HPDE6-E6E7 (cell line): ENCODE measurements at regions not wholly inside any gene's neighbourhood (a gene's known extent, or its start where the extent isn't known, plus 50 kb on each side); places are given as distances from the start of the nearest gene placed in this dataset.

Experiments used
- DNase-seq: peaks from one replicate; pipeline ENCODE4 v3.0.0; 2011; ENCODE audit warnings: missing footprints; ENCODE audit errors: extremely low spot score

DNA sequence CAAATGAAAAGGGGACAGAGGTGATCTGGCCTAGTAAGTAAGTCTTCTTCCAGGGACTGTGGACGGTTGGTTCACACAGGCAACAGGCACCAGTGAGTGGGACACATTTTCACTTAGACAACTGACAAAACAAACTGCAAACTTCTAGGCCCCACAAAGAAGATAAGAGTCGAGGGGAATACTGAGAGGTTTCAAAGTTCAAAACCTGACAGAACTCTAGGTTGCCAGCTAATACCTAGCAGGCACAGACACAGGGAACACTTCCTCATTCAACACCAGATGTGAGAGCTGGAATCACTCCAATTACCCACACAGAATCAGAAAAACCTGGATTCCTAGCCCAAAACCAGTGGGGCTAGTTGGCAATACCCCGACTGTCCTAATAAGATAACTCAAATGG lies 621.7 kb downstream of the ZPLD1 start:
- DNase-seq, result no peak

DNA sequence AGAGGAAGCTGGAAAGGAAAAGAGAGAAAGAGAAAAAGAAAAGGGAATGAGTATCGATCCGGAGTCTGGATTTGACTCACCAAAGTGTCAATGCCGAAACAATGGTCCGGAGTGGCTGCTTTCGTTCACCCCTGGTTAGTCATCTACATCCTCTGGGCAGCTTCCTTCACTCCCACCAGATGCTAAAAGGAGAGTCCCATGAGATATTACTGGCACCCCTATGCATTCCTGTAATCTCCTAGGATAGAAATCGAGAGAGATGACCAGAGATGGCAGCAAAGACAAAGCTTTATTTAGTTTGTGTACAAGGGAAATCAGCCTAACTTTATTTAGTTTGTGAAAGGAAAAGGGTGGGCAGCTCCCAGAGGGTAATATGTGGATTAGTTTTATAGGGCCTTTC lies 622.2 kb downstream of the ZPLD1 start:
- peak; percentile 25 for DNase-seq

DNA sequence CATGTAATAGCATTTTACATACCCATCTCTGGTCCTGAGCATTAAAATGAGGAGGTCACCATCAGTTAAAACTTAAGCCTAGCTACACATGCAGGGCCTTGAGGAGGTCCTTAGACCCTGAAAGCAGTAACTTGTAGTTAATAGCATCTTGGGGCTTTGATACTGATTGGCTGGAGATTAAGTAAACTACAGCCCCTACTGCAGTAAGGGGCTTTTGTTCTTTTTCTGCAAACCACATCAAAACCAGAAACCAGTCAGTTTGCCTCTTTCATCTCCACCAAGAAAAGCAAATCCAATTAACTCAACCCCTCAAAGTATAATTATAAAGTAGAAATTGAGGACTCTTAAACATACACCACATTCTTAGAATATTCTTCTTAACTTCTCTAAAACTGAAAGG lies 622.7 kb downstream of the ZPLD1 start:
- no peak for DNase-seq

DNA sequence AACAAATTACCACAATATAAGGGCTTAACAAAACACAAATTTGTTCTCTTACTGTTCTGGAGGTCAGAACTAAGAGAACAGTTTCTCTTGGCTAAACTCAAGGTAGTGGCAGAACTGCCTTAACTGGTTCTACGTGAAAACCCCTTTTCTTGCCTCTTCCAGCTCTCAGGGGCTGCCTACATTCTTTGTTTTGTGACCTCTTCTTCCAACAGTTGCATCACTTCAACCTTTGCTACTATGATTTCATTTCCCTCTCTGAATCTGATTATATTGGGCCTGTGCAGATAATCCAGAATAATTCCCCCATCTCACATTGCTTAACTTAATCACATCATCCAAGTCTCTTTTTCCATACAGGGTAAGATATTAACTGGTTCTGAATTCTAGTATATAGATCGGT lies 624.6 kb downstream of the ZPLD1 start:
- DNase-seq, result no peak

DNA sequence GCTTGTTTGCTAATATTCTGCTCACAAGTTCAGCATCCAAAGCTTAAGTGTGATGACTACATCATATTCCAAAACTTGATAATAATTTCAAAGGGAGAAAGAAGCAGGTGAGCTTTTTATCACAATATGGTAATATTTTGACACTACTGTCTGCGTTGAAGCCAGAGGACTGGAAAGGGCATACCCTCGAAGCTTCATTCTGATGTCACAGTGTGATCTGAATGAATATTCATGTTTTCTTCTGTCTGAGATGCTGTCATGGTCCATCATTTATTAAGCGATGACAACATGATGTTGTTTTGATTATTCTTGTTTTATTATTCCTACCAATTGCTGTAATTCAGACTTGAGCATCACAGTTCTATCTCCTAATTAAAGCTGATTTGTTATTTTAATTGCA lies 625.4 kb downstream of the ZPLD1 start:
- DNase-seq, result no peak

DNA sequence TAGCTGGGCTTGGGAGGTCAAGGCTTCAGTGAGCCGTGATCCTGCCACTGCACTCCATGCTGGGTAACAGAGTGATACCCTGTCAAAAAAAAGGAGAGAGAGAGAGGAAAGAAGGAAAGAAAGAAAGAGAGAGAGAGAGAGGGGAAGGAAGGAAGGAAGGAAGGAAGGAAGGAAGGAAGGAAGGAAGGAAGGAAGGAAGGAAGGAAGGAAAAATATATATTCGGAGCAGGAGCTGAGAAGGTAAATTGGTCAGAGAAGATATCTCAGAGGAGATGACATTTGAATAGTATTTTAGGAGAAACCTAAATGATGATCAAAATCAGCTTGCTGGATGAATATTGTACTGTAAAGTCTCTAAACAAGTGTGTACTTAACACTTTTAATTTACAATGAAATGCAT lies 633.1 kb downstream of the ZPLD1 start:
- DNase-seq, result no peak

DNA sequence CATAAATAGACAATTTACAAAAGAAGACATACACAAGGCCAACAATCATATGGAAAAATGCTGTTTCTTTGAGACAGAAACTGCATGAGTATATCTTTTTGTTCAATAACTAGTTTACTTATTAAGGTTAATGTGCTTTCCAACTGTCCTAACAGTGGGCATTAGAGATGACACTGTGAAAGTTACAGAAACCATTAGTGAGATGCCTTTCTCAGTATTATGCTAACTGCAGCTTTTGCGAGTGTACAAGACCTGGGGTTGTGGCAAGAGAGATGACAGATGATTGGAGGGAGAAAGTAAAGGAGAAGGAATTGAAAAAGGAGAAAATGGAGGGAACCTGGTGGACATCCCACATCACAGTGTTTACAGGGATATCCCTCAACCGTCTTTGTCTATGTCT lies 640.5 kb downstream of the ZPLD1 start:
- DNase-seq, result no peak

DNA sequence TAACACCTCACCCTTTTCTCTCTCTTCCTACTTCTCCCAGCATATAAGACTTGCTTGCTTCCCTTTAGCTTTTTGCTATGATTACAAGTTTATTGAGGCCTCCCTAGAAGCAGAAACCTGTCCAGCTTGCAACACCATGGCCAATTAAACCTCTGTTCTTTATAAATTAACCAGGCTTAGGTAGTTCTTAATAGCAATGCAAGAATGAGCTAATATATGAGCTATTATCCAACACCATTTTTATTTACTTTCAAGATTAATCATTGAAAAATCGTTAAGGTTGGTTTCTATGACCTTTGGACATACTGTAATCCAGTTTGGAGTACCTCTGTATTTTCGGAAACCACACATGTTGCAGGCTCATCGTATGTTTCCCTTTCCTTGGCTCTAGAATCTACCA lies 643.1 kb downstream of the ZPLD1 start:
- DNase-seq, result no peak

DNA sequence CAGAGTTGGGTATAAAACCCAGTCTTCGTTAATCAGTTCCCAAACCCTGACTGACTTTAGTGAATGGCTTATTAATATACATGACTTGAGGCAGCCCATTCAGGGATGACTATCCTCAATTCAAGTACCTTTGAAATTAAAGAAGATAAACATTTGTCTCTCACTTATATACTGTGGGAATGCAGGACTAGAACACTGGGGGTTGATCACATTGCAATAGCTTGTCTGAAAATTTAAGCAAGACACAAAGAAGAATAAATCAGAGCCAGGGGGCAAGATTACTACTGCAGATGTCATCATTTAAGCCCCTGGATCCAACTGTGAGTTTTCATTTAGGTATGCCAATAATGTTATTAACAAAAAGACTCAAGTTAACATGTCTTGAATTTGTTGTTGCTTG lies 647.7 kb downstream of the ZPLD1 start:
- DNase-seq, result no peak

DNA sequence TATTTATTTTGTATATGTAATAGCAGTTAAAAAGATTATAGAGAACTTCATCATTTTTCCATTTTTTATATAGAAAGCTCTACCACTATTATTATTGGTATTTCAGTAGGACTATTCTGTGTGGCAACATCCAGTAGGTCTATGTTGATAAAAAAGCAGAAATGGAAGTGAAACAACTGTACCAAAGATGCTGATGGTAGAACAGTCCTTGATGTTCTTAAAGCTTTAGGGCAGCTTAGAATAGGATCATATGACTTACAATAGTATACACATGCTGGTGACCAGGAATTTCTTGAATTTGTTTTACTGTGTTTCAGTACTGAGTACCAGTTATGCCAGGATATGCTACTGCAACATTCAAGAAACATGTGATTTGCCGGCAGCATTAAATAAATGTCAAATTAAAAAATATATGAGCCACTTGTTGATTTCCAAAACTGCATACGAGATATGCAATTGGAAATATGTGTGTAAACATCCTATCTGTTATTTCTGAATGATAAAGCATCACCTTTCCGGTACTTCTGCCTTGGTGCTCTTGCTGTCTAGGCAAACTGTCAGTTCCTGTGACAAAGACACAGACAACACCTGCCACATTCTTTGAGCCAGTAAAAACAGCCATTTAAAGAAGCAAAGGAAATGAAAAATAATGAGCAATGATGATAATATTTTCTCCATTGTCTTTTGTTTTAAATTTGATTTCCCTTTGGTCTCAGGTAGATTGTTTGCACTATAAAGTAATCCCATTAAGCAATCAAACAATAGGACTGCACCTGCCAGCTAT lies 649.2 kb downstream of the ZPLD1 start:
- DNase-seq, result no peak

DNA sequence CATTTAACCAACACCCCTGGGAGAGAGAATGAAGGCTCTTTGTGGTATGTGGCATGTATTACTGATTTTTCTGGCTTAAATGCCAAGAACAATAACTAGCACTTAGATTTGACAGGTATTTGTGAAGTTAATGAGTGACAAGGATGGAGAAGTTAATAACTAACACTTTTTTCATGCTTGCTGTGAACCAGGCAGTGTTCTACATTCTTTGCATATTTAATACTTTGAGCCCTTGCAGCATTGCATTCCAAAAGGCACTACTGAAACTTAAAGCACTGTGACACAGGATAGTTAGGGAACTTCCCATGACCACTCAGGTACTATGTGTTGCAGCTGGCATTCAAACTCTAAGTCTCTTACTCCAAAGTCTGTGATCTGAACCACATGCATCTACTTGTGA lies 650.6 kb downstream of the ZPLD1 start:
- DNase-seq, result no peak

DNA sequence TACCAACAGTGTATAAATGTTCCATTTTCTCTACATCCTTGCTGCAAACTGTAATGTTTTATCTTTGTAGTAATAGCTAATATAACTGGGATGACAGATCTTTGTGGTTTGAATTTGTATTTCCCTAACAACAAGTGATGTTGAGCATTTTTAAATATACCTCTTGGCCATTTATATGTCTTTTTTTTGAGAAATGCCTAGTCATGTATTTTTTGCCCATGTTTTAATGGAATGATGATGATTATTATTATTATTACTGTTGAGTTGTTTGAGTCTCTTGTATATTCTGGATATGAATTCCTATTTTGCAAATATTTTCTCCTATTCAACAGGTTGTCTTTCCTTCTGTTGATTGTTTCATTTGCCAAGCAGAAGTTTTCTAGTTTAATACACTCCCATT lies 654.9 kb downstream of the ZPLD1 start:
- DNase-seq, result no peak

DNA sequence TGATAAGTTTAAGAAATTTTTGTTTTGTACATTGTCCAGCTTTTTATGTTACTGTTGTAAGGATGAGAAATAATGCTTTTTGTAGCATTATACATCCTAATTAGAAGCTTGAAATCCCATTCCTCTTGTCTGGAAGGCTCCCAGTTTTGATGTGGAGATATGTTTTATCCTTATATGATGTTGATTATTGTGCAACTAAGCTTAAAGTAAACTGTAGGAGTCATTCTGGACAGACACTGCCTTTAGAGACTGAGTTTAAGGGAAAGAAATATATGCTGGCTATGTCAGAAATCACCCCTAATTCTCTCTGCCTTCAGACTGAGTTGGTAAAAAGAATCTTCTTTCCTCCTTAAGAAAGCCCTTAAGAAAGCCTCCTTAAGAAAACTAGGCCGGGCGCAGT lies 670.4 kb downstream of the ZPLD1 start:
- DNase-seq, result no peak

DNA sequence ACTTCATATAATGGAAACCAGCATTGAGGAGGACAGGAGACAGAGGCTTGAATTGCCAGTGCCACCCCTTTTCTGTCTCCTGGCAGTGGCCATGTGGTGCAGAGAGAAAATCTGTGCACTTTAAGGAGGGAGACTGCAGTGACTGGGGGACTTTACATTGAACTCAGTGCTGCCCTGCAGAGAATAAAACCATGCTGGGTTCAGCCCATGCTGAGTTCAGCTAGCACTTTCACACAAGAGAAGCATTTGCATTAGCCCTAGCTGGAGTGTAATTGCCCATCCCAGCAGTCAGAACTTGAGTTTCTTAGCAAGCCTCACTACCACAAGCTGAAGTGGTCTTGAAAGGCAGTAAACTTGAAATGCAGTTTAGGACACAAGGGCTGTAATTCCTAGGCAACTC lies 677.5 kb downstream of the ZPLD1 start:
- DNase-seq, result no peak

DNA sequence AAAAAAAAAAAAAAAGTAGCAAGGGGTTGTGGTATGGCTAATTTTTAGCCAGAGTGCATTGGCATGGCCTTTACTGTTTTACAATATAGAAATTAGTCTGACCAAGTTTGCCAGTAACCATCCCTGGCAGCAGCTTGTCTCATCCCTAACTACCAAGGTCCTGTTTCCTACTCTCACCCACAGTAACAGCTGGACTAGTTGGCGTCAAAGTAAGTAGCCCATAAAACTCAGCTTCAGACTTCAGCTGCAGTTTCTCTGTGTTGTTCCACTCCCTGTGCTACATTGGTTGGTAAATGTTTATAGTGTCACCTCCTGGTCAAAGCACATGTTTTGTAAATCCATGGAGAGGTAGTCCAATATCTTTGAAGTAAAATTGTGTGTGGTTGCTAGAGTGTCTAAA lies 691.3 kb downstream of the ZPLD1 start:
- DNase-seq, result no peak

DNA sequence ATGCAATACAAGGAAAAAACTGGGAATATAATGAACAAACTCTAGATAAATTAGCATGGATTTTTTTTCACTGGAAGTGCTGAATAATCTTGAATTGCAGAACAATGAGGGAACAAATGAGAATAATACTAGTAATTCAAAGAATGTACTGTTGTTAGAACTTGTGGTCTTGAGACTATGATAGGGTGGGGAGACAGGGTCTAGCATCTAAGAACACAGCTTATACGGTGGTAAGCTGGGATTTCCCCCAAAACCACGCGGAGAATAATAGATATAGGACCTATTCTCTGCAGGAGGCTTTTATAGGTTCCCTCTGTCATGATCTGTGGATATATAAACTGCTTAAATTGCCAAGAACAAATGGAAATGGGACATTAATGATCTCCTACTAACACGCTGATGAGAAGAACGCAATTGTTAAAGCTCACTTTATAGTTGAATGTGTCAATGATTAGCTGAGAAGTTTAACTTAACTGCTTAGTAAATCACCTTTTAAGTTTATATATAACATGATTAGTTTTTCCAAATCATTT lies 692.3 kb downstream of the ZPLD1 start:
- no peak for DNase-seq

DNA sequence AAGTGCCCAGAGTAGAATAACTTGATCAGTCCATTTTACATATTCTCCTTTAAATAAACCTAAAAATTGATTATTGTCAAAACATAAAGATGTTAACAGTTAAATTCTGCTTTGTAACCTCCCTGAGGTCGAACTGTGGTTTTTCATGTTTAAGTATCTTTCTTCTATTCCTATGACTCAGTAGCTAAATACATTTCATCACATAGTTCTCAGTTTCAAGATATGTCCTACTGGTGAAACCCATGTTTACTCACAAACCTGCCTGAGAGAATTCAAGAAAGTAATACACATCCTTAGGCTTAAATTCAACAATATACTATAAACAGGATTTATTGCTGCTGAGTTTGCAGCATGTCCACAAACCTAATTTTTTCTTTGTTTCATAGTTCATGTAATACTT lies 692.9 kb downstream of the ZPLD1 start:
- DNase-seq, result no peak

DNA sequence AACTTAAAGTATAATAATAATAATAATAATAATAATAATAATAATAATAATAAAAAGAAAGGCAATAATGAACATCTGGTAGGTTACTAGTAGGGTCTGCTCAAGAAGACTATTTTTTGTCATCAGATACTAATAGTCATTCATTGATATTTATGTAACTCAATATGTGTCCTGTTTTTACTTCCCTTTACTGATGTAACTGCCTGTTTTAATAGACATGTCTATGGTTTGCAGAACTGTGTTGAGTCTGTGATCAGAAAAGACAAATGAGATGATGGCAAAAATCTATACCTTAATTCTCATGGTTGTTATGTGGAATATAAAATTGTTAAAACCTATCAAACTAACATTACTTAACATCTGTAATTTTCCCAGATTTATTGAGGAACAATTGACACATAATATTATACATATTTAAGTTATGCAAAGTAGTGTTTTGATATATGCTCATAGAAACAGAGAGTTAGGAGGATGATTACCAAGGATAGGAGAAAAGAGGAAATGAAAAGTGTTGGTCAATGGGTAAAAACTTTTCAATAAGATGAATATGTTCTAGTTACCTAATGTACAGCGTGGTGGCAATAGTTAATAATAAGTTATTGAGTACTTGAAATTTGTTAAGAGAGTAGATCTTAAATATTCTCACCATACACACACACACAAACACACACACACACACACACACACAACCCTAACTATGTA lies 699.4 kb downstream of the ZPLD1 start:
- DNase-seq, result no peak

DNA sequence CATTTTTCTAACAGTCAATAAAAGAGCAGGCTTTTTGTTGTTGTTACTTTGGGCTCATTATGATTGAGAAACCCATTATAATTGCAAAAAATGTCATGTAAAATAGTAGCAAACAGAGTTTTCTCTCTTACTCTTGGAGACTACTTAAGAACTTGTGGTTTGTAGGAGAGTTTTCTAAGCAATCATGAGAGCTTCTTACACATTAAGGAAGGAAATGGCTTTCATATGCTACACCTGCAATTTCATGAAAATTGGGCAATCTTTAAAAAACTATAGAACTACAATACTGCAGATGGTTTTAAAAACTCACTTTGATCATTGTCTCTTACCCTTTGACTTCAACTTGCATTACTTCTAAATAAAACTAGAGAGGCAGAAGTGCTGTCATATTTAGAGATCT lies 701.8 kb downstream of the ZPLD1 start:
- DNase-seq, result no peak

DNA sequence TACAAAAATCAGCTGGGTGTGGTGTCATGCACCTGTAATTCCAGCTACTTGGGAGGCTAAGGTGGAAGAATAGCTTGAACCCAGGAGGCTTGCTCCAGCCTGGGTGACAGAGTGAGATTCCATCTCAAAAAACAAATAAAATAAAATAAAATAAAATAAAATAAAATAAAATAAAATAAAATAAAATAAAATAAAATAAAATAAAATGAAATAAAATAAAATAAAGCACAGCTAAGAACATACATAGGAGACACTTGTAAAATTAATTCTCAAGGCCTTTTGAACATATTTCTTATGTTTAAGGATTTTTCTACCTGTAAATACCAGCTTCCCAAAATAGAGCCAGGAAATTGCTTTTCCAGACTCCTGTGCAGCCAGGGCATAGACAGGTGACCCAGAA lies 703.0 kb downstream of the ZPLD1 start:
- DNase-seq, result no peak

DNA sequence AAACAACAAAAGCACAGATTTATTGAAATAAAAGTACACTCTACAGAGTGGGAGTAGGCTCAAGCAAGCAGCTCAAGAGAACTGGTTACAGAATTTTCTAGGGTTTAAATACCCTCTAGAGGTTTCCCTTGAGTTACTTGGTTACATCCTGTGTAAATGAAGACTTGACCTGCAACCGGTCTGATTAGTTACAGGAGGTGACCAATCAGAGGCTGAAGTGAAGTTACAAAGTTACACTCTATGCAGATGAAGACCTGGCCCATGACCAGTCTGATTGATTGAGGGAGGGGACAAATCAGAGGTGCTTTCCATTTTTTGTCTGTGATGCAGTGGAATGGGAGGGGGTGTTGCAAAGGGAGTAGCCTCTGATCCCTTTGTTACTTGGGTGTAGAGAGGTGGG lies 723.4 kb downstream of the ZPLD1 start:
- DNase-seq, result no peak

DNA sequence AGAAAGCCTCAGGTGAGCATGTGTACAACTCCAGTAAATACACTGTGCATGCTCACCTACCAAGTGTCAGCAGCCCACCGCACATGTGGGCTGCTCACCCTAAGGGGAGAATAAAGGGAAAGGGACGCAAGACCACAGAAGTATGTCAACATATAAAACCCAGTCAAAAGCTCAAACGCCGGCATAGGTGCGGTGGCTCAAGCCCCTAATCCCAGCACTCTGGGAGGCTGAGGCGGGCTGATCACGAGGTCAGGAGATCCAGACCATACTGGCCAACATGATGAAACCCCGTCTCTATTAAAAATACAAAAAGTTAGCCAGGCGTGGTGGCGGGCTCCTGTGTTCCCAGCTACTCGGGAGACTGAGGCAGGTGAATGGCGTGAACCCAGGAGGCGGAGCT lies 732.1 kb downstream of the ZPLD1 start:
- no peak for DNase-seq

DNA sequence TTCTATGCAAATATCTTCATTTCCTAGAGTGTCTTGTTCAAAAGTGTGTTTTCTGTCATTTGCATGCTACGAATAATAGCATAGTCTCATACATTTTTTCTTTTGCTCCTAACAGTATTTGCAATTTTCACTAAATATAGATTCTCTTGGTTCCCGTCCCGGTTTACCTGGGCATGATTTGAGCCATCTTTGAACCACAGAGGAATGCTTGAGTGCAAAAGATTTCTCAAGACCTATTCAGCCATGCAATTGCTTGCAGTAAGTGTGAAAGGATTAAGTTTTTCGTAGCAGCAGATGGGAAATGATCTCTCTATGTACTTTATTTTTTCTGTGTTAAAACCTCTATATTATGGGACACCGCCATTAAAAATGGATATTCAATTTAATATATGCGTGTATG lies 733.0 kb downstream of the ZPLD1 start:
- no peak for DNase-seq
